Stomach (tissue), 4 donors: ENCODE measurements at regions not wholly inside any gene's neighbourhood (a gene's known extent, or its start where the extent isn't known, plus 50 kb on each side); places are given as distances from the start of the nearest gene placed in this dataset.

Experiments used
- CTCF ChIP-seq, 7 experiments: fragments of 450-650 bp in 4 of 7; fragments of 200-600 bp in 3 of 7; sonication (generic) in 3 of 7; IDR thresholded peaks; one replicate each; pipeline ENCODE4 v1.5.1; 2016 to 2019; ENCODE audit warnings: antibody characterized with exemption in 7 of 7, control low read depth in 2 of 7, mild to moderate bottlenecking in 1 of 7
- EP300 ChIP-seq: sonication (generic); formaldehyde crosslinking; IDR thresholded peaks from one replicate; pipeline ENCODE4 v1.6.1; 2017; ENCODE audit warnings: antibody characterized with exemption
- POLR2A ChIP-seq, 4 donors: fragments of 450-650 bp; IDR thresholded peaks; one replicate each; pipeline ENCODE4 v1.6.1; 2016; ENCODE audit warnings: antibody characterized with exemption in 4 of 4, control low read depth in 2 of 4, mild to moderate bottlenecking in 1 of 4, moderate library complexity in 1 of 4
- POLR2AphosphoS5 ChIP-seq, 3 donors: sonication (generic); formaldehyde crosslinking; IDR thresholded peaks; one replicate each; pipeline ENCODE4 v1.6.1; 2016; ENCODE audit warnings: antibody characterized with exemption in 3 of 3

GRCh38 chr15:53305554-53305953, 453.9 kb downstream of the WDR72 start:
- no peak for TF ChIP-seq EP300
- TF ChIP-seq CTCF (IDR thresholded peaks at IDR 0.05) = no peak
- TF ChIP-seq POLR2A (IDR thresholded peaks at IDR 0.05) = no peak
- no peak for TF ChIP-seq POLR2AphosphoS5 (IDR thresholded peaks at IDR 0.05)
